KMS-11 (cell line): ENCODE measurements at regions not wholly inside any gene's neighbourhood (a gene's known extent, or its start where the extent isn't known, plus 50 kb on each side); places are given as distances from the start of the nearest gene placed in this dataset.
A peak's percentile ranks its signal among the peaks of the same experiment; 100 is the strongest.

Source experiments
- H2AFZ ChIP-seq: fragments of 200-600 bp; sonication (generic); 2 replicates; pipeline ENCODE4 v1.6.1; 2016; ENCODE audit warnings: antibody characterized with exemption, mixed run types, low read depth
- H3K27ac ChIP-seq: fragments of 200-600 bp; sonication (generic); 2 replicates; pipeline ENCODE4 v1.6.1; 2016; ENCODE audit warnings: mild to moderate bottlenecking, mixed run types
- H3K27me3 ChIP-seq: fragments of 200-600 bp; sonication (generic); 2 replicates; pipeline ENCODE4 v1.6.1; 2017; ENCODE audit warnings: mild to moderate bottlenecking, low read depth, mixed run types, moderate library complexity; ENCODE audit not compliant: insufficient read depth
- H3K36me3 ChIP-seq: fragments of 200-600 bp; sonication (generic); 2 replicates; pipeline ENCODE4 v1.6.1; 2017; ENCODE audit warnings: mild to moderate bottlenecking, mixed run types; ENCODE audit not compliant: insufficient read depth
- H3K4me1 ChIP-seq: fragments of 200-600 bp; sonication (generic); 2 replicates; pipeline ENCODE4 v1.6.1; 2016; ENCODE audit warnings: mild to moderate bottlenecking, low read depth, mixed run types; ENCODE audit not compliant: poor library complexity, severe bottlenecking
- H3K4me2 ChIP-seq: fragments of 200-600 bp; sonication (generic); 2 replicates; pipeline ENCODE4 v1.7.0; 2016; ENCODE audit warnings: mild to moderate bottlenecking, mixed run types
- H3K4me3 ChIP-seq: fragments of 200-600 bp; sonication (generic); IDR thresholded peaks from 2 replicates; pipeline ENCODE4 v1.6.1; 2017; ENCODE audit warnings: low read depth, low read length, mixed read lengths; ENCODE audit not compliant: insufficient read depth
- H3K79me2 ChIP-seq: fragments of 200-600 bp; sonication (generic); 2 replicates; pipeline ENCODE4 v1.6.1; 2016; ENCODE audit warnings: low read depth, mixed run types; ENCODE audit not compliant: insufficient read depth
- H3K9ac ChIP-seq: fragments of 200-600 bp; sonication (generic); 2 replicates; pipeline ENCODE4 v1.6.1; 2016; ENCODE audit warnings: mild to moderate bottlenecking, mixed run types
- H4K20me1 ChIP-seq: fragments of 200-600 bp; sonication (generic); 2 replicates; pipeline ENCODE4 v1.6.1; 2016; ENCODE audit warnings: mild to moderate bottlenecking, mixed run types; ENCODE audit not compliant: insufficient read depth
- CTCF ChIP-seq: fragments of 200-600 bp; sonication (generic); conservative IDR thresholded peaks from 2 replicates; pipeline ENCODE4 v1.6.1; 2017; ENCODE audit warnings: low read depth, mild to moderate bottlenecking, antibody characterized with exemption, low read length, moderate library complexity, mixed read lengths

GRCh38 chr2:215796140-215796855 lies 217.1 kb downstream of the MREG start:
- Histone ChIP-seq H3K4me3 (no peak overlapping the region), H4K20me1 (no peaks in the 10 kb centered on the region), H3K27me3 (no peaks in the 10 kb centered on the region), H3K4me2 (no peak overlapping the region), H3K27ac (no peak overlapping the region), H3K79me2 (no peaks in the 10 kb centered on the region), H2AFZ (no peak overlapping the region), H3K9ac (no peak overlapping the region), H3K36me3 (no peaks in the 10 kb centered on the region), H3K4me1 (peaks cover 10% of the 10 kb centered on the region)
- no peak for TF ChIP-seq CTCF

- Histone ChIP-seq H3K79me2 (no peaks in the 10 kb centered on the region), H3K4me3 (no peak overlapping the region), H2AFZ (no peak overlapping the region), H4K20me1 (no peaks in the 10 kb centered on the region), H3K27ac (no peak overlapping the region), H3K4me2 (no peak overlapping the region), H3K4me1 (peaks cover 10% of the 10 kb centered on the region), H3K27me3 (no peaks in the 10 kb centered on the region), H3K9ac (no peak overlapping the region), H3K36me3 (no peaks in the 10 kb centered on the region)
- no peak for TF ChIP-seq CTCF
Observed at GRCh38 chr2:215794829-215795546, 218.4 kb downstream of the MREG start.

GRCh38 chr2:215793747-215794595 lies 219.4 kb downstream of the MREG start:
- Histone ChIP-seq H3K4me2 (no peak overlapping the region), H3K4me3 (no peak overlapping the region), H2AFZ (0 out of 2 replicates have a peak overlapping the region, but pooled peaks have one; percentile 11), H3K27me3 (no peaks in the 10 kb centered on the region), H3K36me3 (no peaks in the 10 kb centered on the region), H3K27ac (no peak overlapping the region), H3K4me1 (peaks cover 10% of the 10 kb centered on the region), H3K9ac (no peak overlapping the region), H3K79me2 (no peaks in the 10 kb centered on the region), H4K20me1 (no peaks in the 10 kb centered on the region)
- TF ChIP-seq CTCF, result no peak

- H3K27ac ChIP-seq, result no peak overlapping the region
- H3K79me2 ChIP-seq, result no peaks in the 10 kb centered on the region
- no peak overlapping the region for H3K4me3 ChIP-seq
- TF ChIP-seq CTCF, result no peak
- no peak overlapping the region for H2AFZ ChIP-seq
- no peaks in the 10 kb centered on the region for H4K20me1 ChIP-seq
- H3K4me1 ChIP-seq, result peaks cover 10% of the 10 kb centered on the region
- no peaks in the 10 kb centered on the region for H3K36me3 ChIP-seq
- H3K4me2 ChIP-seq, result no peak overlapping the region
- H3K27me3 ChIP-seq, result no peaks in the 10 kb centered on the region
- no peak overlapping the region for H3K9ac ChIP-seq
Observed at GRCh38 chr2:215791481-215791937, 221.8 kb downstream of the MREG start.
